Suprapubic skin (tissue), 4 donors: ENCODE measurements at regions not wholly inside any gene's neighbourhood (a gene's known extent, or its start where the extent isn't known, plus 50 kb on each side); places are given as distances from the start of the nearest gene placed in this dataset.

Source experiments
- DNase-seq, 2 donors: peaks; one replicate each; pipeline ENCODE4 v3.0.0-alpha.2; 2019; ENCODE audit warnings: low spot score in 2 of 2
- H3K27ac ChIP-seq: fragments of 200-600 bp; sonication (generic); one replicate; pipeline ENCODE4 v1.5.1; 2019
- H3K27me3 ChIP-seq: fragments of 200-600 bp; sonication (generic); one replicate; pipeline ENCODE4 v1.5.1; 2019
- H3K36me3 ChIP-seq: fragments of 200-600 bp; sonication (generic); one replicate; pipeline ENCODE4 v1.5.1; 2019
- H3K4me1 ChIP-seq: fragments of 200-600 bp; sonication (generic); one replicate; pipeline ENCODE4 v1.5.1; 2019
- H3K4me3 ChIP-seq: fragments of 200-600 bp; sonication (generic); one replicate; pipeline ENCODE4 v1.5.1; 2019; ENCODE audit warnings: mild to moderate bottlenecking
- H3K9me3 ChIP-seq: fragments of 200-600 bp; sonication (generic); one replicate; pipeline ENCODE4 v1.5.1; 2019
- EP300 ChIP-seq: sonication (generic); formaldehyde crosslinking; IDR thresholded peaks from one replicate; pipeline ENCODE4 v1.6.1; 2017; ENCODE audit warnings: antibody characterized with exemption
- POLR2A ChIP-seq, 2 donors: fragments of 450-650 bp; IDR thresholded peaks; one replicate each; pipeline ENCODE4 v1.6.1; 2017; ENCODE audit warnings: antibody characterized with exemption in 2 of 2, mild to moderate bottlenecking in 2 of 2, moderate library complexity in 2 of 2
- POLR2AphosphoS5 ChIP-seq, 3 donors: sonication (generic); formaldehyde crosslinking; IDR thresholded peaks; one replicate each; pipeline ENCODE4 v1.6.1; 2017; ENCODE audit warnings: antibody characterized with exemption in 3 of 3
- WGBS: methylation state at CpG from one replicate; pipeline ENCODE4 v1.1.5; 2018; 5-methylcytosine and 5-hydroxymethylcytosine counted together
- TF ChIP-seq, protein P1 (sequence below), 2 donors: fragments of 200-600 bp in 1 of 2; fragments of 450-650 bp in 1 of 2; sonication (generic) in 1 of 2; IDR thresholded peaks; one replicate each; pipeline ENCODE4 v1.5.1; 2016 to 2019; ENCODE audit warnings: antibody characterized with exemption in 2 of 2, mild to moderate bottlenecking in 1 of 2, moderate library complexity in 1 of 2

- 84% methylated on average over 2 of the region's 2 CpGs for WGBS
- no peaks in the 10 kb centered on the region for H3K36me3 ChIP-seq
- no peak overlapping the region for H3K27ac ChIP-seq
- no peaks in the 10 kb centered on the region for H3K27me3 ChIP-seq
- no peak for DNase-seq
- no peaks in the 10 kb centered on the region for H3K9me3 ChIP-seq
- H3K4me3 ChIP-seq: no peak overlapping the region
- H3K4me1 ChIP-seq: no peaks in the 10 kb centered on the region
- TF ChIP-seq POLR2A (IDR thresholded peaks at IDR 0.05) (no peak), POLR2AphosphoS5 (IDR thresholded peaks at IDR 0.05) (no peak), EP300 (no peak)
- TF ChIP-seq, protein P1, sequence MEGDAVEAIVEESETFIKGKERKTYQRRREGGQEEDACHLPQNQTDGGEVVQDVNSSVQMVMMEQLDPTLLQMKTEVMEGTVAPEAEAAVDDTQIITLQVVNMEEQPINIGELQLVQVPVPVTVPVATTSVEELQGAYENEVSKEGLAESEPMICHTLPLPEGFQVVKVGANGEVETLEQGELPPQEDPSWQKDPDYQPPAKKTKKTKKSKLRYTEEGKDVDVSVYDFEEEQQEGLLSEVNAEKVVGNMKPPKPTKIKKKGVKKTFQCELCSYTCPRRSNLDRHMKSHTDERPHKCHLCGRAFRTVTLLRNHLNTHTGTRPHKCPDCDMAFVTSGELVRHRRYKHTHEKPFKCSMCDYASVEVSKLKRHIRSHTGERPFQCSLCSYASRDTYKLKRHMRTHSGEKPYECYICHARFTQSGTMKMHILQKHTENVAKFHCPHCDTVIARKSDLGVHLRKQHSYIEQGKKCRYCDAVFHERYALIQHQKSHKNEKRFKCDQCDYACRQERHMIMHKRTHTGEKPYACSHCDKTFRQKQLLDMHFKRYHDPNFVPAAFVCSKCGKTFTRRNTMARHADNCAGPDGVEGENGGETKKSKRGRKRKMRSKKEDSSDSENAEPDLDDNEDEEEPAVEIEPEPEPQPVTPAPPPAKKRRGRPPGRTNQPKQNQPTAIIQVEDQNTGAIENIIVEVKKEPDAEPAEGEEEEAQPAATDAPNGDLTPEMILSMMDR (IDR thresholded peaks at IDR 0.05): no peak
These were observed 1271.0 kb downstream of the RAPGEF2 start for GRCh38 chr4:160373911-160374310.

DNA sequence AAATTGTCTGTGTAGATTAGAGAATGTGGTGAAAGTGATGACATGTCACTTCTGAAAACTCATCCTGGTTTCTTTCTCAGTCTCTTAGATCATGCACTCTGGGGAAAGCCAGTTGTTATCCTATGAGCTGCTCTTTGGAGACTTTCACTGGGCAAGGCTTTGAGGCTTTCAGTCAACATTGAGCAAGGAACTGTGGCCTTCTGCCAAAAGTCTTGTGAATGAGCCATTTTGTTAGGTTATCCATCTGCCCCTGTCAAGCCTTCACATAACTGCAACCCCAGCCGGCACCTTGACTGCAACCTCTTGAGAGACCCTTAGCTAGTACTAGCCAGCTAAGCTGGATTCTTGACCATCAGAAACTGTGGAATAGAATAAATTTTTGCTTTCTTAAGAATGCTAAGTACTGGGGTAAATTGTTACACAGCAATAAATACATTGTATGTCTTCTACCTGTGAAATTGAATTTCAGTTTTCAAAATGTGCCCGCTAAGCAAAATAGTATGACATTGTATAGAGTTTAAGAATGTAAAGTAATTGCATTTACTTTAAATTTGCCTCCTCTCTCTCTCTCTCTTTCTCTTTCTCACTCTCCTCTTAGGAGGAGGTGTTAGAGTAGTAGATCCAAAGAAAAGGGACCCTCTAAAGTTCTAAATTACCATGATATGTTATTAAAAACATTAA is 1273.0 kb downstream of the RAPGEF2 start:
- TF ChIP-seq EP300 (no peak), POLR2A (IDR thresholded peaks at IDR 0.05) (no peak), POLR2AphosphoS5 (IDR thresholded peaks at IDR 0.05) (no peak)
- TF ChIP-seq, protein P1 (IDR thresholded peaks at IDR 0.05): no peak
- H3K27me3 ChIP-seq: no peaks in the 10 kb centered on the region
- no peaks in the 10 kb centered on the region for H3K36me3 ChIP-seq
- H3K4me1 ChIP-seq: no peaks in the 10 kb centered on the region
- H3K27ac ChIP-seq: no peak overlapping the region
- WGBS: 93% methylated on average over 2 of the region's 2 CpGs
- no peak for DNase-seq
- H3K4me3 ChIP-seq: no peak overlapping the region
- no peaks in the 10 kb centered on the region for H3K9me3 ChIP-seq

- Histone ChIP-seq H3K4me3 (no peak overlapping the region), H3K27me3 (no peaks in the 10 kb centered on the region), H3K27ac (no peak overlapping the region), H3K4me1 (no peaks in the 10 kb centered on the region), H3K9me3 (peaks cover 8% of the 10 kb centered on the region), H3K36me3 (no peaks in the 10 kb centered on the region)
- TF ChIP-seq, protein P1 (IDR thresholded peaks at IDR 0.05): no peak
- TF ChIP-seq EP300 (no peak), POLR2A (IDR thresholded peaks at IDR 0.05) (no peak), POLR2AphosphoS5 (IDR thresholded peaks at IDR 0.05) (no peak)
- no peak for DNase-seq
These were observed 1284.0 kb downstream of the RAPGEF2 start for GRCh38 chr4:160386846-160387245.

- Histone ChIP-seq H3K4me3 (no peak overlapping the region), H3K36me3 (no peaks in the 10 kb centered on the region), H3K27me3 (no peaks in the 10 kb centered on the region), H3K4me1 (no peaks in the 10 kb centered on the region), H3K9me3 (peaks cover 4% of the 10 kb centered on the region), H3K27ac (no peak overlapping the region)
- 34% methylated on average over 3 of the region's 3 CpGs for WGBS
- no peak for DNase-seq
- TF ChIP-seq, protein P1 (IDR thresholded peaks at IDR 0.05): no peak
- TF ChIP-seq EP300 (no peak), POLR2AphosphoS5 (IDR thresholded peaks at IDR 0.05) (no peak)
These were observed 1296.9 kb downstream of the RAPGEF2 start for GRCh38 chr4:160399826-160400225.

GRCh38 chr4:160403081-160403480 is 1300.2 kb downstream of the RAPGEF2 start:
- Histone ChIP-seq H3K27me3 (no peaks in the 10 kb centered on the region), H3K27ac (no peak overlapping the region), H3K9me3 (peaks cover 4% of the 10 kb centered on the region), H3K4me3 (no peak overlapping the region), H3K36me3 (no peaks in the 10 kb centered on the region), H3K4me1 (no peaks in the 10 kb centered on the region)
- no peak for TF ChIP-seq POLR2AphosphoS5 (IDR thresholded peaks at IDR 0.05)
- TF ChIP-seq POLR2A (IDR thresholded peaks at IDR 0.05): no peak
- TF ChIP-seq, protein P1 (IDR thresholded peaks at IDR 0.05): no peak
- no peak for TF ChIP-seq EP300
- 68% methylated on average over 2 of the region's 2 CpGs for WGBS
- no peak for DNase-seq
